Peyer's patch (tissue), 4 donors: ENCODE measurements at regions not wholly inside any gene's neighbourhood (a gene's known extent, or its start where the extent isn't known, plus 50 kb on each side); places are given as distances from the start of the nearest gene placed in this dataset.

Experiments used
- DNase-seq, 3 donors: peaks; one replicate each; pipeline ENCODE4 v3.0.0-alpha.2; 2017 to 2019
- H3K27ac ChIP-seq, 4 donors: fragments of 200-600 bp; sonication (generic); one replicate each; pipeline ENCODE4 v1.5.1; 2016 to 2019
- H3K27me3 ChIP-seq, 2 donors: fragments of 200-600 bp; sonication (generic); one replicate each; pipeline ENCODE4 v1.5.1; 2019
- H3K36me3 ChIP-seq, 3 donors: fragments of 200-600 bp; sonication (generic); one replicate each; pipeline ENCODE4 v1.5.1; 2016 to 2019
- H3K4me1 ChIP-seq, 4 donors: fragments of 200-600 bp; sonication (generic); one replicate each; pipeline ENCODE4 v1.5.1; 2016 to 2019
- H3K4me3 ChIP-seq, 4 donors: fragments of 200-600 bp; sonication (generic); 1 replicate in 3 of 4; 2 replicates in 1 of 4; pipeline ENCODE4 v1.5.1; 2016 to 2019; ENCODE audit warnings: mild to moderate bottlenecking in 1 of 4
- H3K9me3 ChIP-seq, 4 donors: fragments of 200-600 bp; sonication (generic); one replicate each; pipeline ENCODE4 v1.5.1; 2016 to 2019; ENCODE audit warnings: mild to moderate bottlenecking in 1 of 4
- POLR2A ChIP-seq, 2 donors: fragments of 450-650 bp; IDR thresholded peaks; one replicate each; pipeline ENCODE4 v1.5.1; 2017; ENCODE audit warnings: antibody characterized with exemption in 2 of 2, mild to moderate bottlenecking in 2 of 2, moderate library complexity in 2 of 2
- TF ChIP-seq, protein P1 (sequence below), 6 experiments: fragments of 450-650 bp in 4 of 6; fragments of 200-600 bp in 2 of 6; sonication (generic) in 1 of 6; IDR thresholded peaks; one replicate each; pipeline ENCODE4 v1.5.1; 2017 to 2019; ENCODE audit warnings: antibody characterized with exemption in 6 of 6, mild to moderate bottlenecking in 3 of 6, moderate library complexity in 1 of 6

DNA sequence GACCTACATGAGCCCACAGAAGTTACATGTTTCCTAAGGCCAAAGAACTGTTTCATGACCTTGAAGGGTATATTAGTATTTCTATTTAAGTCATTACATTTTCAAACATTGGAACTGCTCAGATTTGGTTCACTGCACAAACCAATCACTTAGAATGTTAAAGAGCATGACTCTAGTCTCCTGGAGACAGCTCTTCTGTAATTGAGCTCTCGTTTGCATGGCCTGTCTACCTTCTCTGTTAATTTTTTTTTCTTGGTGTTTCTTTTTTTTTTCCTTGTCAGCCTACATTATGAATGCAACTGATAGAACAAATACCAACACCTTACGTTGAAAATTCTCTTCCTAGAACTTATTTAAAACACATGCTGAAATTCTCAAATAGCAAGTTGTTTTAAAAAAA is 860.2 kb upstream of the MAP3K7 start:
- no peaks in the 10 kb centered on the region for H3K9me3 ChIP-seq
- H3K27ac ChIP-seq: no peak overlapping the region
- H3K36me3 ChIP-seq: no peaks in the 10 kb centered on the region
- no peaks in the 10 kb centered on the region for H3K4me1 ChIP-seq
- no peak overlapping the region for H3K4me3 ChIP-seq
- TF ChIP-seq, protein P1, sequence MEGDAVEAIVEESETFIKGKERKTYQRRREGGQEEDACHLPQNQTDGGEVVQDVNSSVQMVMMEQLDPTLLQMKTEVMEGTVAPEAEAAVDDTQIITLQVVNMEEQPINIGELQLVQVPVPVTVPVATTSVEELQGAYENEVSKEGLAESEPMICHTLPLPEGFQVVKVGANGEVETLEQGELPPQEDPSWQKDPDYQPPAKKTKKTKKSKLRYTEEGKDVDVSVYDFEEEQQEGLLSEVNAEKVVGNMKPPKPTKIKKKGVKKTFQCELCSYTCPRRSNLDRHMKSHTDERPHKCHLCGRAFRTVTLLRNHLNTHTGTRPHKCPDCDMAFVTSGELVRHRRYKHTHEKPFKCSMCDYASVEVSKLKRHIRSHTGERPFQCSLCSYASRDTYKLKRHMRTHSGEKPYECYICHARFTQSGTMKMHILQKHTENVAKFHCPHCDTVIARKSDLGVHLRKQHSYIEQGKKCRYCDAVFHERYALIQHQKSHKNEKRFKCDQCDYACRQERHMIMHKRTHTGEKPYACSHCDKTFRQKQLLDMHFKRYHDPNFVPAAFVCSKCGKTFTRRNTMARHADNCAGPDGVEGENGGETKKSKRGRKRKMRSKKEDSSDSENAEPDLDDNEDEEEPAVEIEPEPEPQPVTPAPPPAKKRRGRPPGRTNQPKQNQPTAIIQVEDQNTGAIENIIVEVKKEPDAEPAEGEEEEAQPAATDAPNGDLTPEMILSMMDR (IDR thresholded peaks at IDR 0.05): no peak
- TF ChIP-seq POLR2A (IDR thresholded peaks at IDR 0.05): no peak
- no peaks in the 10 kb centered on the region for H3K27me3 ChIP-seq
- no peak for DNase-seq

DNA sequence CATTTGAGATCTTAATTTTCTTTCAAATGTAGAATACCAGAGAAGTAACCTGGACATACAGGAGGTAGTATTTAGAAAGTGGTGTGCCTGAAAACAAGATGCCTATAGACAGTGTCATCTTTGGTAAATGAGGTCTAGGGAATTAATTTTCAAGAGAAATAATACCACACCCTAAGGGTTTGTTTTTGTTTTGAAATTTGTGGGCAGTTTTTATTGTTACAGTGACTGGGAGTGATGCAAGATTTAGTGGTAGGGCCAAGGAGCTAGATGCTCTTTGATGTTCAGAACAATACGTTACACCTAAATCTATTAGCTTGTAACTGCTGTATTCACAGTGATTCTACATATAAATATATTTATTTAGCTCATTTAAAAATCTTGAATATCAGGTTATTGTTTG is 856.5 kb upstream of the MAP3K7 start:
- H3K27ac ChIP-seq: no peak overlapping the region
- H3K9me3 ChIP-seq: no peaks in the 10 kb centered on the region
- H3K36me3 ChIP-seq: no peaks in the 10 kb centered on the region
- DNase-seq: no peak
- H3K4me3 ChIP-seq: no peak overlapping the region
- no peaks in the 10 kb centered on the region for H3K4me1 ChIP-seq
- no peaks in the 10 kb centered on the region for H3K27me3 ChIP-seq
- TF ChIP-seq, protein P1 (IDR thresholded peaks at IDR 0.05): no peak
- TF ChIP-seq POLR2A (IDR thresholded peaks at IDR 0.05): no peak

DNA sequence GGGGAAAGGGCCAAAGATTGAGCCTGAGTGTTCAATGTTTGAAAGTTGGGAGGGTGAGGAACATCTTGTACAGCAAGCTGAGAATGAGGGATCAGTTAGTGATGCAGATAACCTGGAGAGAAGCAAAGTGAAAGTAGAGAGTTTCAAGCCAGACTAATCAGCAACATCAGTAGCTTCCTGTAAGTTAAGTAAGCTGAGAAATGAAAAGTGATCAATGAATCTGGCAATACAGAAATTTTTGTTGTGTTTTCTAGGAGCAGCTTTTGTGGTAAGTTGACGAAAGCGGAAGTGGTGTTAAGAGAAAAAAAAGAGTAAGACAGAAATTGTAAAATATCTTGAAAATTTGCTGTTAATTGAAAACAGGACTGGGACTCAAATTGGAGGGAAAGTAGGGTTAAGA is 855.5 kb upstream of the MAP3K7 start:
- Histone ChIP-seq H3K27me3 (no peaks in the 10 kb centered on the region), H3K4me3 (no peak overlapping the region), H3K27ac (no peak overlapping the region), H3K9me3 (no peaks in the 10 kb centered on the region), H3K36me3 (no peaks in the 10 kb centered on the region), H3K4me1 (no peaks in the 10 kb centered on the region)
- no peak for DNase-seq
- TF ChIP-seq POLR2A (IDR thresholded peaks at IDR 0.05): no peak
- TF ChIP-seq, protein P1 (IDR thresholded peaks at IDR 0.05): no peak

DNA sequence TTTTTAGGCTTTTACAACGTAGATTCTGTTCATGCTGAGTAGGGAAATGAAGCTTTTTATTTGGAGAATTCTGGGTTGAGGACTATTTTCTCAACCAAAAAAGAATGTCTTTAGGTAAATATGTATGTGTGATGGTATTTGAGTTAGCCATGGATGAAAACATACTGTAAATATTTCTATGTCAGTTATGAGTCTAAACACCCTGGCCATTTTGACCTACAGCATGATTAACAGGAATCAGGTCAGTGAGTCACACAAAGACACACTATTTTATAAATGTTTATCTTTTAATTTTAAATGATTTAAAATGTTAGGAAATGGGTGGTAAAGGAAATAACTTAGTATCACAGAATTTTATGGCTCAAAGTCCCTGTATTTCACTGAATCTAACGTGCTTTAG is 851.7 kb upstream of the MAP3K7 start:
- TF ChIP-seq POLR2A (IDR thresholded peaks at IDR 0.05): no peak
- TF ChIP-seq, protein P1 (IDR thresholded peaks at IDR 0.05): no peak
- no peaks in the 10 kb centered on the region for H3K9me3 ChIP-seq
- no peaks in the 10 kb centered on the region for H3K27me3 ChIP-seq

DNA sequence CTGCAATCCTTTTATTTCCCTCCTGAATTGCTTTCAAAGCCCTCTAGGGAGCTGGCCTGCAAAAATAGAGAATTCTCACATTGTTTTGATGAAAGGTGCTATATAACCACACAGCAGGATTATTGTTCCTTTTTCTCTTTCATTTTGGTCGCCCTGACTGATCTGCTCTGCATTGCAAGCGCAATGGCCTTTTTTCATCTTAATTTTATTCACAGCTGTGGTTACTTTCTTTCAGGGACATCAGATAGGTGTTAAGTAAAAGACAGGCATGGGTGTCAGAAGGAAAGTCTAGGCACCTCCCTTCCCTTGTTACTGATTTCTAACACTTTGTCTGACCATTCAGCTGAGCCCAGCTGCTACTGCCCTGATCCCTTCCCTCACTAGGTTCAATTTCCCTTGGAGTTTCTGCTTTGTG is 850.5 kb upstream of the MAP3K7 start:
- no peak overlapping the region for H3K27ac ChIP-seq
- no peak for TF ChIP-seq POLR2A (IDR thresholded peaks at IDR 0.05)
- TF ChIP-seq, protein P1 (IDR thresholded peaks at IDR 0.05): no peak
- H3K27me3 ChIP-seq: no peaks in the 10 kb centered on the region
- no peaks in the 10 kb centered on the region for H3K36me3 ChIP-seq
- H3K4me3 ChIP-seq: no peak overlapping the region
- H3K4me1 ChIP-seq: no peaks in the 10 kb centered on the region
- no peaks in the 10 kb centered on the region for H3K9me3 ChIP-seq
- DNase-seq: no peak

More for the DNA sequence above, 851.7 kb upstream of the MAP3K7 start:
- no peak for DNase-seq
- Histone ChIP-seq H3K4me3 (no peak overlapping the region), H3K27ac (no peak overlapping the region), H3K36me3 (no peaks in the 10 kb centered on the region), H3K4me1 (no peaks in the 10 kb centered on the region)

DNA sequence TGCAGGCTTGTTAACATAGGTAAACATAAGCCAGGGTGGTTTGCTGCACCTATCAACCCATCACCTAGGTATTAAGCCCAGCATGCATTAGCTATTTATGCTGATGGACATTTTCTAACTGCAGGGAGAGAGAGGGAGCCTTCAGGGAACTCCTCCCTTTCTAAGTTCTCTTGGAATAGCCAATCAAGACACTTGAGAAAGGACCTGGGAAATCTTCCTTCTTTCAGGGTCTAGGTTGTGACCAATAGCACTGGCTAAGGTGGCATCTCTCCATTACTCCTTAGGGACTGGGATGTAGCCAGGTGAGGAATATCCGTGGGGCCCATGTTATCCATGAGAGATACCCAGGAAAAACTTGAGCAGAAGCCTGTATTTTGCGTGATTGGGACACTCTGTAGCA is 849.6 kb upstream of the MAP3K7 start:
- no peak for TF ChIP-seq POLR2A (IDR thresholded peaks at IDR 0.05)
- Histone ChIP-seq H3K36me3 (no peaks in the 10 kb centered on the region), H3K27ac (no peak overlapping the region), H3K4me1 (no peaks in the 10 kb centered on the region), H3K27me3 (no peaks in the 10 kb centered on the region), H3K9me3 (no peaks in the 10 kb centered on the region), H3K4me3 (no peak overlapping the region)
- DNase-seq: no peak
